CD4-positive, alpha-beta T cell treated with Interleukin-6 at 100 ng/mL for 8 hours (primary cell): ENCODE measurements at regions not wholly inside any gene's neighbourhood (a gene's known extent, or its start where the extent isn't known, plus 50 kb on each side); places are given as distances from the start of the nearest gene placed in this dataset.

ENCODE experiments used
- DNase-seq: peaks from one replicate; pipeline ENCODE4 v3.0.0-alpha.2; 2020; ENCODE audit warnings: mixed read lengths, low spot score

GRCh38 chr13:21757763-21758162 is 86.9 kb downstream of the FGF9 start:
- no peak for DNase-seq

- no peak for DNase-seq
These were observed 87.6 kb downstream of the FGF9 start for GRCh38 chr13:21758441-21758840.

GRCh38 chr13:21759463-21759862 is 88.6 kb downstream of the FGF9 start:
- DNase-seq, result no peak

GRCh38 chr13:21759911-21760310 is 89.0 kb downstream of the FGF9 start:
- no peak for DNase-seq

GRCh38 chr13:21761770-21762169 is 90.9 kb downstream of the FGF9 start:
- no peak for DNase-seq

GRCh38 chr13:21762512-21762911 is 91.6 kb downstream of the FGF9 start:
- DNase-seq, result no peak

GRCh38 chr13:21767032-21767431 is 96.2 kb downstream of the FGF9 start:
- no peak for DNase-seq

- DNase-seq, result no peak
These were observed 100.2 kb downstream of the FGF9 start for GRCh38 chr13:21771075-21771474.

- DNase-seq, result no peak
These were observed 106.3 kb downstream of the FGF9 start for GRCh38 chr13:21777166-21777565.

GRCh38 chr13:21777813-21778212 is 106.9 kb downstream of the FGF9 start:
- no peak for DNase-seq

- DNase-seq, result no peak
These were observed 111.9 kb downstream of the FGF9 start for GRCh38 chr13:21782736-21783135.

- no peak for DNase-seq
These were observed 115.1 kb downstream of the FGF9 start for GRCh38 chr13:21785990-21786389.

GRCh38 chr13:21796066-21796465 is 125.2 kb downstream of the FGF9 start:
- no peak for DNase-seq

GRCh38 chr13:21796775-21797514 is 126.1 kb downstream of the FGF9 start:
- DNase-seq, result no peak

- no peak for DNase-seq
These were observed 126.9 kb downstream of the FGF9 start for GRCh38 chr13:21797736-21798135.

GRCh38 chr13:21798181-21798580 is 127.3 kb downstream of the FGF9 start:
- no peak for DNase-seq

GRCh38 chr13:21799671-21800070 is 128.8 kb downstream of the FGF9 start:
- no peak for DNase-seq

GRCh38 chr13:21800837-21801616 is 130.2 kb downstream of the FGF9 start:
- no peak for DNase-seq

- DNase-seq, result no peak
These were observed 134.9 kb downstream of the FGF9 start for GRCh38 chr13:21805733-21806132.

- DNase-seq, result no peak
These were observed 141.3 kb downstream of the FGF9 start for GRCh38 chr13:21812192-21812626.

GRCh38 chr13:21813110-21813509 is 142.2 kb downstream of the FGF9 start:
- DNase-seq, result no peak

GRCh38 chr13:21813844-21814243 is 143.0 kb downstream of the FGF9 start:
- DNase-seq, result no peak

GRCh38 chr13:21814604-21815003 is 143.7 kb downstream of the FGF9 start:
- no peak for DNase-seq

- DNase-seq, result no peak
These were observed 147.0 kb downstream of the FGF9 start for GRCh38 chr13:21817878-21818277.
